HG02981 (cell line): ENCODE measurements at regions not wholly inside any gene's neighbourhood (a gene's known extent, or its start where the extent isn't known, plus 50 kb on each side); places are given as distances from the start of the nearest gene placed in this dataset.

Experiments used
- ATAC-seq: cut with Tn5 transposase; IDR thresholded peaks from one replicate; pipeline ENCODE4 v1.9.1; 2021; ENCODE audit warnings: mild to moderate bottlenecking, moderate library complexity; ENCODE audit not compliant: unreplicated experiment

DNA sequence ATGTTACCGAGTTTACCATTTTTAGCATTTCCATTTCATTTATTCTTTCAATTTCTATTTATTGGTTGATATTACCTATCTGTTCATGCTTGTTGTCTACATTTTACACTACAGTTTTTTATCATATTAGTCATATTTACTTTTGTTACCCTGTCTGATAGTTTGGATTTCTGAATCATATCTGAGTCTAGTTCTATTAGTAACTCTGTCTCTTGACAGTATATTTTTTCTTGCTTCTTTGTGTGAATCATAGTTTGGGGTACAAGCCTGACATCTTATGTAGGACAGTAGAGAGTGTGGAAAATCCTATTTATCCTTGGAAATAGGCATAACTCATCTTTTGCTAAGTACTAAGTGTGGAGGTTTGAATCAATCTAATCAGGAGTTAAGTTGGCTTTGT is 263.9 kb upstream of the SESN3 start:
- no peak for ATAC-seq

- ATAC-seq: no peak
Observed at GRCh38 chr11:95494167-95494566, 263.2 kb upstream of the SESN3 start.

DNA sequence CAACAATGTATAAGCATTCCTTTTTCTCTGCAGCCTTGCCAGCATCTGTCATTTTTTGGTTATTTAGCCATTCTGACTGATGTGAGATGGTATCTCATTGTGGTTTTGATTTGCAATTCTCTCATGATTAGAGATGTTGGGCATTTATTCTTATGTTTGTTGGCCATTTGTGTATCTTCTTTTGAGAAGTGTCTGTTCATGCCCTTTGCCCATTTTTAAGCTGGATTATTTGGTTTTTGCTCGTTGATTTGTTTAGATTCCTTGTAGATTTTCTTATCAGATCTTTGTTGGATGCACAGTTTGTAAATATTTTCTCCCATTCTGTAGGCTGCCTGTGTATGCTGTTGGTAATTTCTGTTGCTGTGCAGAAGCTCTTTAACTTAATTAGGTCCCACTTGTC is 259.6 kb upstream of the SESN3 start:
- no peak for ATAC-seq

GRCh38 chr11:95487938-95488337 is 256.9 kb upstream of the SESN3 start:
- no peak for ATAC-seq

- peak; percentile 100 for ATAC-seq
Observed at GRCh38 chr11:95487391-95487790, 256.4 kb upstream of the SESN3 start.

DNA sequence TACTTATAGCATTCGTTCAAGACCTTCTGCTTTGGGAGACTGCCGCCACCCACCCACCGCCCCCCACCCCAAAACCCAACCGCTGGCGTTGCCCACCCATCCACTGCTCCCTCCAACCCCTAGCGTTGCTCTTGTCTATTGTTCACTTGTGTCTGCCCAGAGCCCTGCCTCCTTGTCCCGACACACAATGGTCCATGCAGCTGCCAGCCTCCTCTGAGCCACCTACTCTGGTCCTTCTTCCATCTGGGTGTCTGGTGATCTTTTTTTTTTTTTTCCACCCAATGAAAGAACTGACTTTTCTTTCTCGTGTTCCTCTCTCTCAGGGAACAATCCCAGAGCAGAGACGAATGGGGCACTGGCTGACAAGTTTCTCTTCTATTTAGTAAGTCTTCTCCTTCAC is 256.0 kb upstream of the SESN3 start:
- no peak for ATAC-seq

DNA sequence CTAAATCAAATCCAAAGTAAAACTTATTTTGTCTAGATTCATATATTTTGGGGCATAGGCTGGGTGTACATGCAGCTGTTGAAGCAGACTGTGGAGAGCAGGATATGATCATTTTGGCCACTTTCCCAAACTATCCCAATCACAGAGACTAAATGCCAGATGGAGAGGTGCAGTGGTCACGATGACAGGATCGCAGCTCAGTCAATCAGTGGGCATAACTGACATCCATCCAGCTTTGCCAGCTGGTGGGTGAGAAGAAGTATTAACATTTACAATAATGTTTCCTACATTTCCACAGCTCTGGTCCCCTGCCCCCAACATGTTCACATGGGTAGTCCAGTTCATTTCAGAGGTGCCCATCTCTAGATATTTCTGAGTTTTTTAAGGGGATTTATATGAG is 255.5 kb upstream of the SESN3 start:
- ATAC-seq: no peak

GRCh38 chr11:95485115-95485900 is 254.3 kb upstream of the SESN3 start:
- no peak for ATAC-seq

- ATAC-seq: no peak
Observed at GRCh38 chr11:95483339-95483738, 252.3 kb upstream of the SESN3 start.

DNA sequence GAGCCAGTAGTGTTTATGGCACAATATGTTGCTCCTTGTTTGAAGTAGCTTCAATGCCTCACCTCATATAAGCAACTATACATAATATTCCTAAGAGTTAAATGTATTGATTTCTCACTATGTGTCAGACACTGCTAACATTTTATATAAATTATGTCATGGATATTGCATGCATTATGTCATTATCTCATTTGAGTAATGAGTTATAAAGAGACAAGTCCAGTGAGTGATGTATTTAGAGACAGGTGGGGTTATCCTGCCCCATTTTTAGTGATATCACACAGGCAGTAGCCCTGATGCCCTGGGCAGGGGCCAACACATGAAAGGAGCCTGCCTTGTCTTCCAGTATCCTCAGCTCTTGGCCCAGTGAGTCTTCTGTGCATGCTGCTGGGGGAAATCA is 247.0 kb upstream of the SESN3 start:
- no peak for ATAC-seq

DNA sequence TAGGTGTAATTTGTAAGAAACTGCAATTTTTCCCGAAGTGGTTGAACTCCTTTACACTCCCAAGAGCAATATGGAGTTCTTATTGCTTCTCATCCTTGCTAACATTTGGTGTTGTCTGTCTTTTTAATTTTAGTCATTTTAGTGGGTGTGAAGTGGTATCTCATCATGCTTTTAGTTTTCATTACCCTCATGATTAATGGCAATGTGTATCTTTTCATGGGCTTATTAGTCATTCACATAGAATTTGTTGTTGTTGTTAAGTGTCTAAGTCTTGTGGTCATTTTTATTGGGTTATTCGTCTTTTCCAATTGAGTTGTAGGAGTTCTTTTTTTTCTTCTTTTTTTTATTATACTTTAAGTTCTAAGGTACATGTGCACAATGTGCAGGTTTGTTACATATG is 238.3 kb upstream of the SESN3 start:
- ATAC-seq: no peak

DNA sequence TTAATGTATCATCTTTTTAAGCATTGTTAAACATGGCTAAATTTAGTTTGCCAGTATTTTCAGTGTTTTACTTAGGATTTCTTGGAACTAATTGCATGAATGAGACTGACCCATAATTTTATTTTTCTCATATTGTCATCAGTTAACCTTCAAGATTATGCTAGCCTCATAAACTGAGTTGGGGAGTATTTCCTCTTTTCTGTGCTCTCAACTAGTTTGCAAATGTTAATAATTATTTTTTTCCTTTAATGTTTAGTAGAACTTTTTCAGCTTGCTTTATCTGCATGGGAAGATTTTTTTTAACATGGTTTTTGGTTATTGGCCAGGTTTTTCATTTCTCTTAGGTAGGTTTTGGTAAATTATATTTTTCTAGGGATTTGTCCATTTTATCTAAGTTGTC is 235.4 kb upstream of the SESN3 start:
- ATAC-seq: peak; percentile 55

- no peak for ATAC-seq
Observed at GRCh38 chr11:95465887-95466286, 234.9 kb upstream of the SESN3 start.

- ATAC-seq: peak; percentile 51
Observed at GRCh38 chr11:95461858-95462257, 230.9 kb upstream of the SESN3 start.

- no peak for ATAC-seq
Observed at GRCh38 chr11:95461348-95461747, 230.3 kb upstream of the SESN3 start.

DNA sequence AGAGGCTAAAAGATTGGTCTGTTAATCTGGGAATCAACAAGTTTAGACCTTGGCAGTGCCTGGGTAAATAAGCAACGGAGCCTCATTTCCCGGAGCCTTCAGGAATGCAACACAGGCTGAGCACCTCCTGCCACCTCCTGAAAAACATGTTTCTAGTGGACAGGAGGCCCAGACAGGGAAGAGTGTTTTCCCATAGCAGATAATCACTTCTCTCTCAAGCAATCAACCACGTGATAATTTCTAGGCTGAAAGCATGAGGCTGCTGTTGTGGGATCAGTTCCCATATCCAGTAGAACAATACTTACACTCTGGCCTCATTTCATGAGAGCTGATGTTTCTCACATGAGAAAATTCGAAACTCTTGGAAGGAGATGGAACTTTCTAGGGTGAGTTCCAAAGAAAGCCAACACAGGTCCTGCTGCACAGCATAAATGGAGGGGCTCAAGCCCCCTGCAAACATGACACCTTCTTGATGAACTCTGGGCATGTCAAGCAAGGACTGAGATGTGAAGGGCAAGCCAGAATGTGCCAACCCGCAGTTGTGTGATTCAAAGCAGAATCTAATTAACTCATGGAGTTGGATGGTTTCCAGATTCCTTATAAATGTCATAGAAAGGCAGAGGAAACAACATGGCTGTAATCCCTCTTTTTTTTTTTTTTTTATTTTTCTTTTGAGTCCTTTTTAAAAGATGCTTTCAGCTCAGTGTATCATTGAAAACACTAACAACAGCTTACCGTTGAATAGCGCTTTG is 228.5 kb upstream of the SESN3 start:
- ATAC-seq: no peak

GRCh38 chr11:95456714-95457491 is 225.9 kb upstream of the SESN3 start:
- ATAC-seq: no peak

DNA sequence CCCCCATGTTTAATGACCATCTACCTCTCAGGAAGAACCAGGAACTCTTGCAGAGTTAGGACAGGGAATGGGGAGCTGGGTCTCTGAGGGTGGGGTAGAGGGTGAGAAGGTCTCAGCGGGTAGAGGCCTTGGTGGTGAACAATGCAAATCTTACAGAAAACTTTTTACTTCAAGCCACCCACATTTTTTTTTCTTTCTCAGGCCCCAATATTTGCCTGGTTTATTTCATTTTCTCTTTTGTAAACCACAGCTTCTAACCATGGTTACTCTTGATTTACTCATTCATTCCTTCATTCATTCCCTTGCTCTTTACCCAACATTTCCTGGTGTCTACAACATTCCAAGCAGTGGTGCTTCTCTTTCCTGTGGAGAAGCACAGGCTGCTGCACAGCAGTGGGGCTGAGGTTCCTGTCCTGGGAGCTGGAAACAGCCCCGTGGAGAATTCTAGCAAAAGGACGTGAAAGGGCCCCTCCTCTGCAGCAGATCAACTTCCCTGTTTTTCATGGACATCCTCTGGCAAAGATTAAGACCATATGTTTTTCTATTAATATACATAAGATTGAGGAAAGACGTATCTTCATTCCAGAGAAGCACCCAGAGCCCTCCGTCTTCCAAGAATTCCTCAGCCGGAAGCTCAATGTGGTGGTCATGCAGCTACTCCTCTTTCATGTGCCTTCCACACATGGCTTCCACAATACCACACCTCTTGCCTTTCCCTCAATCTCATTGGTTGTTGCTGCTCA is 224.4 kb upstream of the SESN3 start:
- peak; percentile 76 for ATAC-seq

- no peak for ATAC-seq
Observed at GRCh38 chr11:95453616-95454171, 222.7 kb upstream of the SESN3 start.

- ATAC-seq: no peak
Observed at GRCh38 chr11:95451682-95452081, 220.7 kb upstream of the SESN3 start.

DNA sequence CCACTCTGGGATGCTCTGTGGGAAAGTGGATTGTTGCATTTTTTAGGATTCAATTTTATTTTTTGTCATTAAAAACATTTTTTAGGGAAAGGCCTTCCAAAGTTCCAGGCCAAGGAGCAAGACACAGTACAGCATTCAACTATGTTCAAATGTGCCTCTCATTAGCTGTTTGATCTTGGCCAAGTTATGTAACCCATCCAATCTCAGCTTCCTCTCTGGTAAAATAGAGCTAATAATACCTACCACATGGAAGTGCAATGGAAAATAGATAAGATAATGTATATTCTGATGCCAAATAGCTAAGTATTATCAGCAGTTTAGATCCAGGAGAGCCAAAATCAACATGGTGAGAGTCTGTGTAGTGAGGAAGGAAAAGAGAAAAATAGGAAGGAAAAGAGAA is 220.3 kb upstream of the SESN3 start:
- ATAC-seq: no peak
